Liver (tissue), 3 donors: ENCODE measurements at regions not wholly inside any gene's neighbourhood (a gene's known extent, or its start where the extent isn't known, plus 50 kb on each side); places are given as distances from the start of the nearest gene placed in this dataset.

Experiments used
- EGR1 ChIP-seq, 2 donors: IDR thresholded peaks; 2 replicates each; pipeline ENCODE4 v1.6.1; 2016 to 2018; ENCODE audit warnings: antibody characterized with exemption in 2 of 2, low read depth in 2 of 2
- RXRA ChIP-seq, 2 donors: IDR thresholded peaks; 2 replicates each; pipeline ENCODE4 v1.6.1; 2017 to 2018; ENCODE audit warnings: antibody characterized with exemption in 2 of 2, mild to moderate bottlenecking in 1 of 2
- SP1 ChIP-seq: IDR thresholded peaks from 2 replicates; pipeline ENCODE4 v1.6.1; 2018; ENCODE audit warnings: antibody characterized with exemption, mild to moderate bottlenecking
- TAF1 ChIP-seq: conservative IDR thresholded peaks from 2 replicates; pipeline ENCODE4 v1.6.1; 2016; ENCODE audit warnings: antibody characterized with exemption, mild to moderate bottlenecking
- YY1 ChIP-seq: IDR thresholded peaks from 2 replicates; pipeline ENCODE4 v1.6.1; 2016; ENCODE audit warnings: antibody characterized with exemption, mild to moderate bottlenecking
- TF ChIP-seq, protein P1 (sequence below): fragments of 150-350 bp; IDR thresholded peaks from 2 replicates; pipeline ENCODE4 v1.5.1; 2017; ENCODE audit warnings: improper control_type of control experiment, low read depth, low read length; ENCODE audit not compliant: missing input control
- TF ChIP-seq, protein P2 (sequence below): IDR thresholded peaks from 2 replicates; pipeline ENCODE4 v1.6.1; 2016; ENCODE audit warnings: antibody characterized with exemption
- donor health status: healthy.
- donor health status: healthy.

DNA sequence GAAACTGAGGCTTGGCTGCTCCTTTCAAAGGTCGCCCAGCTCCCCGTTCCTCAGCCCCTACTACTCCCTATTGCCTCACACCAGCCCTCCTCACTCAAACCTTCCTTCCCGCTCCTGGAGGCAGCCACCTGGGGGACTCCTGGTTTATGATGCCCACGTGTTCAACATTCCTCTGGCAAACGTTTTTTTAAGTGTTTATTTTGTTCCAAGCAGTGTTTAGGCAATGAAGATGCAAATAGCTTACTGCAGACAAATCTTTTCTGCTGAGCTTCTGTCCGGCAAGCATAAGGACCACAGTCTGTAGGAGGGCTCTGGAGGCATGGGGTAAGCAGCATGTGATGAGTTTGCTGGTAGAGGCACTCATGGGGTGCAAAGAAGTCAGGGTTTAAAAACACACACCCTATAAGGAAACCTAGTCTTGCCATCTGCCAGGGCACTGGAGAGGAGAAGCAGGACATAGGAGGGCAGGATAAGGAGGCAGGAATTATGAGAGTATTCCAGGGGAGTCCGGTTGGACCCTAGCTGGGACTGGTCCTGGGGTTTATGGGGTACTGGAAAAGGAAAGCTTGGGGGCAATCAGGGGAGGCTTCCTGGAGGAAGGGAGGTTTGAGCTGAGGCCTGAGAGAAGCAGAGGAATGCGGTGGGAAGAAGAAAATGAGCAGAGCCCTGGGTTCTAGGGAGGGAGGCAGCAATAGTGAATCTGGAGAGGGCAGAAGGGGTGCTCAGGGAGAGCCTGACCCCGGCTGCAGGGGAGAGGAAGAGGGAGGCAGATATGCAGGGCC, 123.3 kb downstream of the NCOR2 start:
- TF ChIP-seq TAF1 (no peak), RXRA (IDR thresholded peaks at IDR 0.05) (no peak), YY1 (no peak), SP1 (no peak), EGR1 (IDR thresholded peaks at IDR 0.05; ENCODE audit: low read depth in 2 of 2) (no peak)
- TF ChIP-seq, protein P1, sequence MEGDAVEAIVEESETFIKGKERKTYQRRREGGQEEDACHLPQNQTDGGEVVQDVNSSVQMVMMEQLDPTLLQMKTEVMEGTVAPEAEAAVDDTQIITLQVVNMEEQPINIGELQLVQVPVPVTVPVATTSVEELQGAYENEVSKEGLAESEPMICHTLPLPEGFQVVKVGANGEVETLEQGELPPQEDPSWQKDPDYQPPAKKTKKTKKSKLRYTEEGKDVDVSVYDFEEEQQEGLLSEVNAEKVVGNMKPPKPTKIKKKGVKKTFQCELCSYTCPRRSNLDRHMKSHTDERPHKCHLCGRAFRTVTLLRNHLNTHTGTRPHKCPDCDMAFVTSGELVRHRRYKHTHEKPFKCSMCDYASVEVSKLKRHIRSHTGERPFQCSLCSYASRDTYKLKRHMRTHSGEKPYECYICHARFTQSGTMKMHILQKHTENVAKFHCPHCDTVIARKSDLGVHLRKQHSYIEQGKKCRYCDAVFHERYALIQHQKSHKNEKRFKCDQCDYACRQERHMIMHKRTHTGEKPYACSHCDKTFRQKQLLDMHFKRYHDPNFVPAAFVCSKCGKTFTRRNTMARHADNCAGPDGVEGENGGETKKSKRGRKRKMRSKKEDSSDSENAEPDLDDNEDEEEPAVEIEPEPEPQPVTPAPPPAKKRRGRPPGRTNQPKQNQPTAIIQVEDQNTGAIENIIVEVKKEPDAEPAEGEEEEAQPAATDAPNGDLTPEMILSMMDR, result no peak
- TF ChIP-seq, protein P2, sequence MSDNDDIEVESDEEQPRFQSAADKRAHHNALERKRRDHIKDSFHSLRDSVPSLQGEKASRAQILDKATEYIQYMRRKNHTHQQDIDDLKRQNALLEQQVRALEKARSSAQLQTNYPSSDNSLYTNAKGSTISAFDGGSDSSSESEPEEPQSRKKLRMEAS, result no peak
